Activated CD4-positive, alpha-beta T cell treated with anti-CD3 and anti-CD28 coated beads, Interleukin-2, amount 10 ng/mL, durations not matched to agents 7 days and 5 days (primary cell): ENCODE measurements at regions not wholly inside any gene's neighbourhood (a gene's known extent, or its start where the extent isn't known, plus 50 kb on each side); places are given as distances from the start of the nearest gene placed in this dataset.
"Not testable (repeated sequence)": the region's sequence is repeated elsewhere in the genome, so short reads cannot be mapped to it uniquely, and the experiment has no call there.

Source experiments
- CTCF ChIA-PET: fragments of 350-600 bp; sonication (Branson Sonifier 250); formaldehyde crosslinking; loops from one replicate; lab custom pipeline; 2021; ENCODE audit warnings: antibody characterized with exemption; lab: Charles Lee
- POLR2A ChIA-PET: fragments of 350-600 bp; sonication (Branson Sonifier 250); formaldehyde crosslinking; loops from one replicate; lab custom pipeline; 2021; ENCODE audit warnings: antibody characterized with exemption; lab: Charles Lee
- DNase-seq: peaks from one replicate; pipeline ENCODE4 v3.0.0-alpha.2; 2020
- H3K27ac Mint-ChIP-seq: one replicate; pipeline ENCODE4 v1.8.0; 2021; ENCODE audit warnings: mild to moderate bottlenecking, moderate library complexity, mixed read lengths
- H3K27me3 Mint-ChIP-seq: one replicate; pipeline ENCODE4 v1.8.0; 2021; ENCODE audit warnings: mixed read lengths
- H3K36me3 Mint-ChIP-seq: one replicate; pipeline ENCODE4 v1.8.0; 2021; ENCODE audit warnings: low read depth, mixed read lengths
- H3K4me1 Mint-ChIP-seq: one replicate; pipeline ENCODE4 v1.8.0; 2021; ENCODE audit warnings: mixed read lengths
- H3K4me3 Mint-ChIP-seq: one replicate; pipeline ENCODE4 v1.8.0; 2021; ENCODE audit warnings: mild to moderate bottlenecking, moderate library complexity, mixed read lengths
- H3K9me3 Mint-ChIP-seq: one replicate; pipeline ENCODE4 v1.8.0; 2021; ENCODE audit warnings: mixed read lengths

DNA sequence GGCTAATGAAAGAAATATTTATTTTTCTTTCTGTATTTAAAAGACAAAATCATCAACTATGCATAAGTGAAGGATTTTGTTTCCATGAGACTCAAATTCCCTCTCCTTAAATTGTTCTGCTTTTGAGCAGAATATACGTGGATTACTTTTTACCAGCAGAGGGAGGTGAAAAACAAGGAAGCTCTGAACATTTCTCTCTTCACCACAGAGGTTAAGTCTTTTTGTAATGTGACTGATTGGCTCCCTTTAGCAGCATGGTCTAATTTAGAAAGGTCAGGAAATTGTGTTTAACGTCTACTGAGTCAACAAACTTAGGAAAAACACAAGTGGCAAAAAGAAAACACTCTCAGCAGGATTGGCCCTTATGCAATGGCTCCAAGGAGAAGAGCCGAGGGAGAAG is 55.1 kb upstream of the F9 start:
- Mint-ChIP-seq H3K4me1 (no peaks in the 10 kb centered on the region), H3K27ac (no peak overlapping the region), H3K9me3 (no peaks in the 10 kb centered on the region), H3K36me3 (no peaks in the 10 kb centered on the region), H3K4me3 (no peak overlapping the region), H3K27me3 (peaks cover 2% of the 10 kb centered on the region)
- ChIA-PET CTCF (no interaction called here), POLR2A (no interaction called here)
- DNase-seq, result no peak

DNA sequence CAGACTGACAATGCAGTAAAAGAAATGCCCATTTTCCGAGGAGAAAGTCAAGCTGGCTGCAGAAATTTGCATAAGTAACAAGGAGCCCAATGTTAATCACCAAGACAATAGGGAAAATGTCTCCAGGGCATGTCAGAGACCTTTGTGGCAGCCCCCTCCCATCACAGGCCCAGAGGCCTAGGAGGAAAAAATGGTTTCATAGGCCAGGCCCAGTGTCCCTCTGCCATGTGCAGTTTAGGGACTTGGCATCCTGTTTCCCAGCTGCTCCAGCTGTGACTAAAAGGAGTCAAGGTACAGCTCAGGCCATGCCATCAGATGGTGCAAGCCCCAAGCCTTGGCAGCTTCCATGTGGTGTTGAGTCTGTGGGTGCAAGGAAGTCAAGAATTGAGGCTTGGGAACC is 68.6 kb upstream of the F9 start:
- H3K27me3 Mint-ChIP-seq, DNase-seq, POLR2A ChIA-PET, H3K36me3 Mint-ChIP-seq, H3K4me1 Mint-ChIP-seq, H3K9me3 Mint-ChIP-seq, CTCF ChIA-PET, H3K27ac Mint-ChIP-seq, H3K4me3 Mint-ChIP-seq: not testable (repeated sequence)

DNA sequence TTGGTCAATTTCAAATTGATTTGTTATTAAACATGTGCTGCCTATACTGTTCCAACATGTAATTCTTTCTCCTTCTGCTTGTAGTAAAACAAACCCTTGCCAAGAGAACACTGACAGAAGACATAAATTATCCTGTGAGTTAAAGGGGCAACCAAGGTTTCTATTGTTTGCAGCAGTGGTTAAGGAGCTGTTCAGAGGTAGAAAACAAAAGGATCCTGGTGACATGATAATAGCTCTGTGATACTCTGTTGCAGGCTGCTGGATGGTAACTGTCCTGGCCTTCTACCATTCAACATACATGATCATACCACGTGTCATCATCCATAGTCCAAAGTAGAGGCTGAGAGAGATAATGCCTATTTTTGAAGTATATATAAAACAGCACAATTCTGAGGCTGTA is 75.8 kb upstream of the F9 start:
- Mint-ChIP-seq H3K4me1 (no peaks in the 10 kb centered on the region), H3K9me3 (no peaks in the 10 kb centered on the region), H3K36me3 (no peaks in the 10 kb centered on the region), H3K27ac (no peak overlapping the region), H3K4me3 (no peak overlapping the region), H3K27me3 (no peaks in the 10 kb centered on the region)
- POLR2A ChIA-PET, result no interaction called here
- CTCF ChIA-PET, result no interaction called here
- no peak for DNase-seq

DNA sequence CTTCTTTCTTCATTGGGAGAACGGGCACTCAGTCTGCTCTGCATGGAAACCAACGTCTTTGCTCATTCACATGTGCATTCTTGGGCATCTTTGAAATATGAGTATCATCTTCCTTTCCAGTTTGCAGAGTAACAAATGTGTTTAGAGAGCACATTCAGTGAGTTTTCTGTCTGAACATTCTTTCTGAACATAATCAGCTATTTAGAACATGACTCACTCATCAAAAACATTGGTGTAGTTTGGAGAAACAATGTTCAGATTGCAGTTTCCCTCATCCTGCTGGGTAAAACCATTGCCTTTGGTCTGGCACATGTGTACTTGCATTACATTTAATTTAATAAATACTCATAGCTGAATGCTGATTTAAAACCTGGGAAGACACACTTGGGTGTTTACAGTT is 81.5 kb upstream of the F9 start:
- ChIA-PET POLR2A (no interaction called here), CTCF (no interaction called here)
- Mint-ChIP-seq H3K27ac (no peak overlapping the region), H3K9me3 (no peaks in the 10 kb centered on the region), H3K27me3 (no peaks in the 10 kb centered on the region), H3K4me1 (no peaks in the 10 kb centered on the region), H3K4me3 (no peak overlapping the region), H3K36me3 (no peaks in the 10 kb centered on the region)
- DNase-seq, result no peak

DNA sequence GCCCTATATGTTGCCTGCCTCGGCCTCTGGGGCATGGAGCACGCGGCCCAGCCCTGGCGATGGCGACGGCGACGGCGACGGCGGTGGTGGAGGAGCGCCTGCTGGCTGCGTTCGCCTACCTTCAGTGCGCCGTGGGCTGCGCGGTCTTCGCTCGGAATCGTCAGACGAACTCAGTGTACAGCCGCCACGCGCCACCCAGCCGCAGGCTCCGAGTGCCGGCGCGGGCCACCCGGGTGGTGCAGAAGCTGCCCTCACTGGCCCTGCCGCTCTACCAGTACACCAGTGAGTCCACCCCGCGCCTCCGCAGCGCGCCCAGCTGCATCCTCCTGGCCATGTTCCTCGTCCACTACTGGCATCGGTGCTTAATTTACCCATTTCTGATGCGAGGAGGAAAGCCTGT is 83.7 kb upstream of the F9 start:
- H3K27me3 Mint-ChIP-seq, result no peaks in the 10 kb centered on the region
- ChIA-PET CTCF (no interaction called here), POLR2A (no interaction called here)
- no peaks in the 10 kb centered on the region for H3K4me1 Mint-ChIP-seq
- no peaks in the 10 kb centered on the region for H3K36me3 Mint-ChIP-seq
- H3K9me3 Mint-ChIP-seq, result no peaks in the 10 kb centered on the region
- no peak for DNase-seq
- H3K27ac Mint-ChIP-seq, result no peak overlapping the region
- H3K4me3 Mint-ChIP-seq, result no peak overlapping the region

DNA sequence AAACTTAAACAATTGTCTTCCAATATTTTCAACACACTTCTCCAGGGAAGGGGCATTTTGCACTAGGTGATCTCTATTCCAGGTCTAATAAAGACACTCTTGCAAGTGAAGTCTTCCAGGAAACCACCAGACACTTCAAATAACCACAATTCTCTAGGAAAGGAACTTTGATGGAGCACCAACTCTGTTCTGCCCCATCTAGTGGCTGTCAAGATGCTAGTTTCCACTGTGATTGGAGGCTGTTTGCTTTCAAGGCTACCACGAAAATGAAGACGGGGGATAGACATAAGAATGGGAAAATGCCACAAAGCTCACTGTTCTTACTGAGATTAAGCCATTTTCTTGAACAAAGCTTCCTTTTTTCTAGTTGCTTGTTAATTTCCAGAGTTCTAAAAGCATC is 100.6 kb upstream of the F9 start:
- POLR2A ChIA-PET, result no interaction called here
- no peak overlapping the region for H3K27ac Mint-ChIP-seq
- no peaks in the 10 kb centered on the region for H3K27me3 Mint-ChIP-seq
- DNase-seq, result no peak
- no peaks in the 10 kb centered on the region for H3K4me1 Mint-ChIP-seq
- no peak overlapping the region for H3K4me3 Mint-ChIP-seq
- no peaks in the 10 kb centered on the region for H3K9me3 Mint-ChIP-seq
- CTCF ChIA-PET, result no interaction called here
- H3K36me3 Mint-ChIP-seq, result no peaks in the 10 kb centered on the region

DNA sequence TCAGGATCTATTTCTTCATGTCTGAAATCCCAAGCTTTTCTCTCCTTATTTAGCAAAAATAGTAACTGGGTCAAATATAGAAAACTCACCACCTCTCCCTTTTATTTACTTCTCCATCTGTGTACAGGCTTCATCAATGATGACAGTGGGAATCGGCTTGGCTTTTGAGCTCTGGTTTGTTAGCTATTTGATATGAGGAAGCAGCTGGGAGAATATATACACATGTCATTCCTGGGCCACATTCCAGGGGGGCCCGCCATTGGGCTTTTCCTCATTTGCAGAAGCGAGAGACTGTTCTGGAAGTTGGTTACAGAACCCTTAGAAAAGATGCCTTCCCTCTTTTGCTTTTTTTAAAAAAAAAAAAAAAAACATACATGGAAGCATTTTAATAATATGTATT is 107.4 kb upstream of the F9 start:
- Mint-ChIP-seq H3K27ac (no peak overlapping the region), H3K4me1 (no peaks in the 10 kb centered on the region), H3K4me3 (no peak overlapping the region), H3K36me3 (no peaks in the 10 kb centered on the region), H3K27me3 (no peaks in the 10 kb centered on the region), H3K9me3 (no peaks in the 10 kb centered on the region)
- ChIA-PET CTCF (no interaction called here), POLR2A (no interaction called here)
- no peak for DNase-seq

DNA sequence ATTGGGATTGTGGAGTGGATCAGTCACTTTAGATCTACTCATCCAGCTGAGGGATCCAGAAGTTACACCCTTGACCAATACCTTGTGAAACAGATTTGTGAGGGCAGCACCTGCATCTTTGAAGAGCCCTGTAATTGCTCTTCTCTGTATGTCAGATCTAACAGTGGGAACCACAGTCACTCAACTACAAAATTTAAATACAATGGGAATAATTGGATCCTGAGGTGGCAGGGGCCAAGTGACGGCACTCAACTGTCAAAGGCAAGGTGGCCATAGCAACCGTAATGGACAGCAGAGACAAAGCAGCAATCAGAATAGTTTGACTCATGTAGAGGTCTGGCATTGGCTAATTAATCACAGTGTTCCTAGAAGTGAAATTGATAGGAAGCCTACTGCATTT is 132.3 kb upstream of the F9 start:
- CTCF ChIA-PET, H3K27ac Mint-ChIP-seq, DNase-seq, H3K36me3 Mint-ChIP-seq, POLR2A ChIA-PET, H3K9me3 Mint-ChIP-seq, H3K4me1 Mint-ChIP-seq, H3K4me3 Mint-ChIP-seq, H3K27me3 Mint-ChIP-seq: not testable (repeated sequence)

DNA sequence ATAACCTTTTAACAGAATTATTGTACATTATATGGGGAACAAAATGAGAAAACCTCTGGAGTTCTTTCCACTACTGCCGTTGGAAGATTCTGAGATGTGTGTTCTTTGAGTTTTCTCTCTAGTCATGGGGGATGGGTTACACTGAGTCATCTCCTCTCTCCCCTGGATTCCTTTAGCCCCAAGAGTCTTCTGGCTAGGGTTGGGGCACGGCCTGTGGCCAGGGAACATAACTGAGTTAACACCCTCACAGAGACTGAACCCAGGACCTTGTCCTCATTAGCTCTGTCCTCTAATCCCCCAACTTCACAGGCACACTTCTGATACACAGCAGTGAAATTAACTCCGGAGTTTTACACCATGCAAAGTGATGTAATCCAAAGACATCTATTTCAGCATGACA is 142.3 kb upstream of the F9 start:
- no peaks in the 10 kb centered on the region for H3K27me3 Mint-ChIP-seq
- DNase-seq, result no peak
- no peaks in the 10 kb centered on the region for H3K4me1 Mint-ChIP-seq
- H3K36me3 Mint-ChIP-seq, result no peaks in the 10 kb centered on the region
- ChIA-PET POLR2A (no interaction called here), CTCF (no interaction called here)
- no peak overlapping the region for H3K27ac Mint-ChIP-seq
- H3K9me3 Mint-ChIP-seq, result no peaks in the 10 kb centered on the region
- H3K4me3 Mint-ChIP-seq, result no peak overlapping the region

DNA sequence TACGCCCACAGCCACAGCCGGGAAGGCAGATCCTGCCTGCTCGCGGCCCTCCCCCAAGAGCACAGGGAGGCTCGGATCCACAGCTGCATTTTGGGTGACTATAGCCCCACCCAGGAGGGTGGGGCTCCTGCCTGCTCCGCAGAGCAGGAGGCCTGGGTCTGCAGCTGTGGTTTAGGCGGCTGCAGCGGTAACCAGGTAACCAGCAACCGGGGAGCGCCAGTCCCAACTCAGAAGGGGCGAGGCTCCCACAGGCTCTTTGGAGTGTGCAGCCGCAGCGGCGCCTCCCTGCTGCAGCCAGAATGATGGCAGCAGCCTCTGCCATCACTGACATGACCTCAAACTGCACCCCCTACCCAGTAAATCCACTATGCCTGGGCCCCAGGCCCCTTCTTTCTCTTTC is 148.0 kb upstream of the F9 start:
- CTCF ChIA-PET, result no interaction called here
- Mint-ChIP-seq H3K4me1 (no peaks in the 10 kb centered on the region), H3K27ac (no peak overlapping the region), H3K27me3 (no peaks in the 10 kb centered on the region), H3K36me3 (no peaks in the 10 kb centered on the region), H3K9me3 (no peaks in the 10 kb centered on the region), H3K4me3 (no peak overlapping the region)
- DNase-seq, result no peak
- POLR2A ChIA-PET, result no interaction called here

DNA sequence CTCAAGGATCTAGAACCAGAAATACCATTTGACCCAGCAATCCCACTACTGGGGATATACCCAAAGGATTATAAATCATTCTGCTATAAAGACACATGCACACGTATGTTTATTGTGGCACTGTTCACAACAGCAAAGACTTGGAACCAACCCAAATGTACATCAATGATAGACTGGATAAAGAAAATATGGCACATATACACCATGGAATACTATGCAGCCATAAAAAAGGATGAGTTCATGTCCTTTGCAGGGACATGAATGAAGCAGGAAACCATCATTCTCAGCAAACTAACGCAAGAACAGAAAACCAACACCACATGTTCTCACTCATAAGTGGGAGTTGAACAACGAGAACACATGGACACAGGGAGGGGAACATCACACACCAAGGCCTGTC is 154.0 kb upstream of the F9 start:
- CTCF ChIA-PET, DNase-seq, POLR2A ChIA-PET, H3K27me3 Mint-ChIP-seq, H3K4me1 Mint-ChIP-seq, H3K27ac Mint-ChIP-seq, H3K36me3 Mint-ChIP-seq, H3K4me3 Mint-ChIP-seq, H3K9me3 Mint-ChIP-seq: not testable (repeated sequence)

DNA sequence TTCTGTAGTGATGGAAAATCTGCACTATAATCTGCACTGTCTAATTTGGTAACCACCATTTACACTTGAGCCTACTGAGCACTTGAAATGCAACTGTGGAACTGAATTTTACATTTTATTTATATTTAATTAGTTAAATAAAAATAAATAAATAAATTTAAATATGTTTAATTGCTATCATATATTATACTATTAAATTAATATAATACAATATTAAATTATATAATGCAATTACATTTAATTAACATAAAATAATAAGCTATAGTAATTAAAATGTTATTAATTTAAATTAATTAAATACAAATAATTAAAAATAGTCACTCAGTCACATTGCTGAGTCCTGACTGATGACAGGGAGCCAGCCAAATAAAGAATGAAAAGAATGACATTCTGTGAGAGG is 170.2 kb upstream of the F9 start:
- ChIA-PET POLR2A (no interaction called here), CTCF (no interaction called here)
- no peak for DNase-seq
- no peaks in the 10 kb centered on the region for H3K9me3 Mint-ChIP-seq
- H3K4me3 Mint-ChIP-seq, result no peak overlapping the region
- no peaks in the 10 kb centered on the region for H3K27me3 Mint-ChIP-seq
- no peak overlapping the region for H3K27ac Mint-ChIP-seq
- no peaks in the 10 kb centered on the region for H3K36me3 Mint-ChIP-seq
- H3K4me1 Mint-ChIP-seq, result no peaks in the 10 kb centered on the region

DNA sequence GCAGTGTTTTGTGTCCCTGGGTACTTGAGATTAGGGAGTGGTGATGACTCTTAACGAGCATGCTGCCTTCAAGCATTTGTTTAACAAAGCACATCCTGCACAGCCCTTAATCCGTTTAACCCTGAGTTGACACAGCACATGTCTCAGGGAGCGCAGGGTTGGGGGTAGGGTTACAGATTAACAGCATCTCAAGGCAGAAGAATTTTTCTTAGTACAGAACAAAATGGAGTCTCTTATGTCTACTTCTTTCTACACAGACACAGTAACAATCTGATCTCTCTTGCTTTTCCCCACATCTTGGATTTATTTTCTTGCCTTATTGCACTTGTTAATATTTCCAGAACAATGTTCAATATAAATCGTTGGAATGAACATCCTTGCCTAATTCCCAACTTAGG is 187.9 kb upstream of the F9 start:
- H3K4me1 Mint-ChIP-seq, H3K4me3 Mint-ChIP-seq, H3K27me3 Mint-ChIP-seq, POLR2A ChIA-PET, H3K27ac Mint-ChIP-seq, DNase-seq, H3K36me3 Mint-ChIP-seq, H3K9me3 Mint-ChIP-seq, CTCF ChIA-PET: not testable (repeated sequence)

DNA sequence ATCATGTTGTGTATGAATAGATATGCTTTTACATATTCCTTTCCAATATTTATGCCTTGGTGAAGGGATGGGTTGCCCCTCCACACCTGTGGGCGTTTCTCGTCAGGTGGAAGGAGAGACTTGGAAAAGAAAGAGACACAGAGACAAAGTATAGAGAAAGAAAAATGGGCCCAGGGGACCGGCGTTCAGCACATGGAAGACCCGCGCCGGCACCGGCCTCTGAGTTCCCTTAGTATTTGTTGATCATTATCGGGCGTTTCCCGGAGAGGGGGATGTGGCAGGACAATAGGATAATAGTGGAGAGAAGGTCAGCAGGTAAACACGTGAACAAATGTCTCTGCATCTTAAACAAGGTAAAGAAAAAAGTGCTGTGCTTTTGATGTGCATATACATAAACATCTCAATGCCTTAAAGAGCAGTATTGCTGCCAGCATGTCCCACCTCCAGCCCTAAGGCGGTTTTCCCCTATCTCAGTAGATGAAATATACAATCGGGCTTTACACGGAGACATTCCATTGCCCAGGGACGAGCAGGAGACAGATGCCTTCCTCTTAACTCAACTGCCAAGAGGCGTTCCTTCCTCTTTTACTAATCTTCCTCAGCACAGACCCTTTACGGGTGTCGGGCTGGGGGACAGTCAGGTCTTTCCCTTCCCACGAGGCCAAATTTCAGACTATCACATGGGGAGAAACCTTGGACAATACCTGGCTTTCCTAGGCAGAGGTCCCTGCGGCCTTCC is 188.5 kb upstream of the F9 start:
- H3K36me3 Mint-ChIP-seq, POLR2A ChIA-PET, DNase-seq, H3K4me3 Mint-ChIP-seq, H3K4me1 Mint-ChIP-seq, H3K27me3 Mint-ChIP-seq, H3K9me3 Mint-ChIP-seq, H3K27ac Mint-ChIP-seq, CTCF ChIA-PET: not testable (repeated sequence)
